ENCODE measurements at regions not wholly inside any gene's neighbourhood (a gene's known extent, or its start where the extent isn't known, plus 50 kb on each side); places are given as distances from the start of the nearest gene placed in this dataset.

GRCh38 chr5:84573017-84573712, 188.5 kb upstream of the EDIL3 start (continued):
- TF ChIP-seq, protein P1, sequence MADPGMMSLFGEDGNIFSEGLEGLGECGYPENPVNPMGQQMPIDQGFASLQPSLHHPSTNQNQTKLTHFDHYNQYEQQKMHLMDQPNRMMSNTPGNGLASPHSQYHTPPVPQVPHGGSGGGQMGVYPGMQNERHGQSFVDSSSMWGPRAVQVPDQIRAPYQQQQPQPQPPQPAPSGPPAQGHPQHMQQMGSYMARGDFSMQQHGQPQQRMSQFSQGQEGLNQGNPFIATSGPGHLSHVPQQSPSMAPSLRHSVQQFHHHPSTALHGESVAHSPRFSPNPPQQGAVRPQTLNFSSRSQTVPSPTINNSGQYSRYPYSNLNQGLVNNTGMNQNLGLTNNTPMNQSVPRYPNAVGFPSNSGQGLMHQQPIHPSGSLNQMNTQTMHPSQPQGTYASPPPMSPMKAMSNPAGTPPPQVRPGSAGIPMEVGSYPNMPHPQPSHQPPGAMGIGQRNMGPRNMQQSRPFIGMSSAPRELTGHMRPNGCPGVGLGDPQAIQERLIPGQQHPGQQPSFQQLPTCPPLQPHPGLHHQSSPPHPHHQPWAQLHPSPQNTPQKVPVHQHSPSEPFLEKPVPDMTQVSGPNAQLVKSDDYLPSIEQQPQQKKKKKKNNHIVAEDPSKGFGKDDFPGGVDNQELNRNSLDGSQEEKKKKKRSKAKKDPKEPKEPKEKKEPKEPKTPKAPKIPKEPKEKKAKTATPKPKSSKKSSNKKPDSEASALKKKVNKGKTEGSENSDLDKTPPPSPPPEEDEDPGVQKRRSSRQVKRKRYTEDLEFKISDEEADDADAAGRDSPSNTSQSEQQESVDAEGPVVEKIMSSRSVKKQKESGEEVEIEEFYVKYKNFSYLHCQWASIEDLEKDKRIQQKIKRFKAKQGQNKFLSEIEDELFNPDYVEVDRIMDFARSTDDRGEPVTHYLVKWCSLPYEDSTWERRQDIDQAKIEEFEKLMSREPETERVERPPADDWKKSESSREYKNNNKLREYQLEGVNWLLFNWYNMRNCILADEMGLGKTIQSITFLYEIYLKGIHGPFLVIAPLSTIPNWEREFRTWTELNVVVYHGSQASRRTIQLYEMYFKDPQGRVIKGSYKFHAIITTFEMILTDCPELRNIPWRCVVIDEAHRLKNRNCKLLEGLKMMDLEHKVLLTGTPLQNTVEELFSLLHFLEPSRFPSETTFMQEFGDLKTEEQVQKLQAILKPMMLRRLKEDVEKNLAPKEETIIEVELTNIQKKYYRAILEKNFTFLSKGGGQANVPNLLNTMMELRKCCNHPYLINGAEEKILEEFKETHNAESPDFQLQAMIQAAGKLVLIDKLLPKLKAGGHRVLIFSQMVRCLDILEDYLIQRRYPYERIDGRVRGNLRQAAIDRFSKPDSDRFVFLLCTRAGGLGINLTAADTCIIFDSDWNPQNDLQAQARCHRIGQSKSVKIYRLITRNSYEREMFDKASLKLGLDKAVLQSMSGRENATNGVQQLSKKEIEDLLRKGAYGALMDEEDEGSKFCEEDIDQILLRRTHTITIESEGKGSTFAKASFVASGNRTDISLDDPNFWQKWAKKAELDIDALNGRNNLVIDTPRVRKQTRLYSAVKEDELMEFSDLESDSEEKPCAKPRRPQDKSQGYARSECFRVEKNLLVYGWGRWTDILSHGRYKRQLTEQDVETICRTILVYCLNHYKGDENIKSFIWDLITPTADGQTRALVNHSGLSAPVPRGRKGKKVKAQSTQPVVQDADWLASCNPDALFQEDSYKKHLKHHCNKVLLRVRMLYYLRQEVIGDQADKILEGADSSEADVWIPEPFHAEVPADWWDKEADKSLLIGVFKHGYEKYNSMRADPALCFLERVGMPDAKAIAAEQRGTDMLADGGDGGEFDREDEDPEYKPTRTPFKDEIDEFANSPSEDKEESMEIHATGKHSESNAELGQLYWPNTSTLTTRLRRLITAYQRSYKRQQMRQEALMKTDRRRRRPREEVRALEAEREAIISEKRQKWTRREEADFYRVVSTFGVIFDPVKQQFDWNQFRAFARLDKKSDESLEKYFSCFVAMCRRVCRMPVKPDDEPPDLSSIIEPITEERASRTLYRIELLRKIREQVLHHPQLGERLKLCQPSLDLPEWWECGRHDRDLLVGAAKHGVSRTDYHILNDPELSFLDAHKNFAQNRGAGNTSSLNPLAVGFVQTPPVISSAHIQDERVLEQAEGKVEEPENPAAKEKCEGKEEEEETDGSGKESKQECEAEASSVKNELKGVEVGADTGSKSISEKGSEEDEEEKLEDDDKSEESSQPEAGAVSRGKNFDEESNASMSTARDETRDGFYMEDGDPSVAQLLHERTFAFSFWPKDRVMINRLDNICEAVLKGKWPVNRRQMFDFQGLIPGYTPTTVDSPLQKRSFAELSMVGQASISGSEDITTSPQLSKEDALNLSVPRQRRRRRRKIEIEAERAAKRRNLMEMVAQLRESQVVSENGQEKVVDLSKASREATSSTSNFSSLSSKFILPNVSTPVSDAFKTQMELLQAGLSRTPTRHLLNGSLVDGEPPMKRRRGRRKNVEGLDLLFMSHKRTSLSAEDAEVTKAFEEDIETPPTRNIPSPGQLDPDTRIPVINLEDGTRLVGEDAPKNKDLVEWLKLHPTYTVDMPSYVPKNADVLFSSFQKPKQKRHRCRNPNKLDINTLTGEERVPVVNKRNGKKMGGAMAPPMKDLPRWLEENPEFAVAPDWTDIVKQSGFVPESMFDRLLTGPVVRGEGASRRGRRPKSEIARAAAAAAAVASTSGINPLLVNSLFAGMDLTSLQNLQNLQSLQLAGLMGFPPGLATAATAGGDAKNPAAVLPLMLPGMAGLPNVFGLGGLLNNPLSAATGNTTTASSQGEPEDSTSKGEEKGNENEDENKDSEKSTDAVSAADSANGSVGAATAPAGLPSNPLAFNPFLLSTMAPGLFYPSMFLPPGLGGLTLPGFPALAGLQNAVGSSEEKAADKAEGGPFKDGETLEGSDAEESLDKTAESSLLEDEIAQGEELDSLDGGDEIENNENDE (IDR thresholded peaks at IDR 0.05; ENCODE audit: insufficient replicate concordance, low read length), result no peak

Measured in H1 (cell line).